ENCODE measurements at regions not wholly inside any gene's neighbourhood (a gene's known extent, or its start where the extent isn't known, plus 50 kb on each side); places are given as distances from the start of the nearest gene placed in this dataset.
"Not testable (repeated sequence)": the region's sequence is repeated elsewhere in the genome, so short reads cannot be mapped to it uniquely, and the experiment has no call there.

DNA sequence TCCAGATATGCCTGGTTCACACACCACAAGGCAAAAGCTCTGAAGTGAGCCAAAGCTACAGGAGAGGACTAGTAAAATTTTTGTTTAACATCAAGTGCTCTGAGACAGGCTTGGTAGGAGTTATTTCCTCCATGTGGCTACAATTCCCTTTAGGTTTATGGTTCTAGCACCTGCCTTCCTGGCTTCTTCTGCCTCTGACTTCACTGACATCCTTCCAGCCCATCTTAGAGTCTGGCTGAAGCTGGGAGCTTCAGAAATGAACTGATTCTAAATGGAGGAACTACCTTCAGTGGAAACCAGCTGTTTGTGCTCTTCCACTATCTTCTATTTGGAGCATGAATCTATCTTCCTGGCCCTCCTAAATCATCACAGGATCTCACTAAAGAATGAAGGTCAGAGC lies 215.3 kb upstream of the FBXL7 start:
- no peak for DNase-seq (ENCODE audit: low read depth in 4 of 6, low spot score in 6 of 6)
- Histone ChIP-seq H3K4me3 (ENCODE audit: low read depth, low read length) (no peak overlapping the region), H3K4me1 (ENCODE audit: control insufficient read depth, insufficient read depth, low read length) (no peaks in the 10 kb centered on the region), H3K36me3 (ENCODE audit: control insufficient read depth, insufficient read depth, low read length) (no peaks in the 10 kb centered on the region), H3K9me3 (ENCODE audit: control insufficient read depth, insufficient read depth, low read length) (no peaks in the 10 kb centered on the region), H3K27me3 (ENCODE audit: control insufficient read depth, insufficient read depth, low read length) (no peaks in the 10 kb centered on the region), H3K27ac (ENCODE audit: low read depth, low read length) (no peak overlapping the region)

DNA sequence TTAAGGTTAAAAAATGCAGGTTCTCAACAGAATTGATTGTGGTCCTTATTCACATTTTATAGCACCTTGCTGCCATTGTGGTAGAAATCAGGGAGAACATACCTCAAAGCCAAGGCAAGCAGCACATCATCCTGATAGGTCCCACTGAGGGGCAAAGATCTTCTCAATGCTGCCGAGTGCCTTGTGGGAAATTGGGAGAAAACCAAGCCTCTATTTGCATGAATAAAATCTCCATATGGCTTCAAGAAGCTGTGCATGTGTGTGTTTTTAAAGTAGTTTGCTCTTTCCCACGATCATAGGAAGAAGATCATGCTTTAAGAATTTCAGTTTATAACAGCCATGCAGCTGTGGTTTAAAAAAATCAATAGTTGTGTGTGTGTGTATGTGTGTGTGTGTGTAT lies 216.9 kb upstream of the FBXL7 start:
- Histone ChIP-seq H3K27ac (ENCODE audit: low read depth, low read length) (no peak overlapping the region), H3K4me1 (ENCODE audit: control insufficient read depth, insufficient read depth, low read length) (no peaks in the 10 kb centered on the region), H3K36me3 (ENCODE audit: control insufficient read depth, insufficient read depth, low read length) (no peaks in the 10 kb centered on the region), H3K27me3 (ENCODE audit: control insufficient read depth, insufficient read depth, low read length) (no peaks in the 10 kb centered on the region), H3K4me3 (ENCODE audit: low read depth, low read length) (no peak overlapping the region), H3K9me3 (ENCODE audit: control insufficient read depth, insufficient read depth, low read length) (no peaks in the 10 kb centered on the region)
- WGBS (ENCODE audit: insufficient coverage), result 67% methylated on average over 1 of the region's 2 CpGs
- DNase-seq (ENCODE audit: low read depth in 4 of 6, low spot score in 6 of 6), result peak in 1 of 6 donors; percentile 74

- no CpG with 5 or more reads among the region's 2 CpGs for WGBS (ENCODE audit: insufficient coverage)
- no peaks in the 10 kb centered on the region for H3K4me1 ChIP-seq (ENCODE audit: control insufficient read depth, insufficient read depth, low read length)
- no peak overlapping the region for H3K4me3 ChIP-seq (ENCODE audit: low read depth, low read length)
- DNase-seq (ENCODE audit: low read depth in 4 of 6, low spot score in 6 of 6), result peak in 1 of 6 donors; percentile 41
- no peaks in the 10 kb centered on the region for H3K9me3 ChIP-seq (ENCODE audit: control insufficient read depth, insufficient read depth, low read length)
- H3K36me3 ChIP-seq (ENCODE audit: control insufficient read depth, insufficient read depth, low read length), result no peaks in the 10 kb centered on the region
- no peaks in the 10 kb centered on the region for H3K27me3 ChIP-seq (ENCODE audit: control insufficient read depth, insufficient read depth, low read length)
- no peak overlapping the region for H3K27ac ChIP-seq (ENCODE audit: low read depth, low read length)
Measured at GRCh38 chr5:15282611-15283010, 217.4 kb upstream of the FBXL7 start.

GRCh38 chr5:15271596-15271995 lies 228.4 kb upstream of the FBXL7 start:
- H3K4me3 ChIP-seq (ENCODE audit: low read depth, low read length); H3K27me3 ChIP-seq (ENCODE audit: control insufficient read depth, insufficient read depth, low read length); H3K9me3 ChIP-seq (ENCODE audit: control insufficient read depth, insufficient read depth, low read length); H3K36me3 ChIP-seq (ENCODE audit: control insufficient read depth, insufficient read depth, low read length); H3K27ac ChIP-seq (ENCODE audit: low read depth, low read length); DNase-seq (ENCODE audit: low read depth in 4 of 6, low spot score in 6 of 6); H3K4me1 ChIP-seq (ENCODE audit: control insufficient read depth, insufficient read depth, low read length): not testable (repeated sequence)
- WGBS (ENCODE audit: insufficient coverage), result 54% methylated on average over 9 of the region's 9 CpGs

GRCh38 chr5:15267966-15268365 lies 232.0 kb upstream of the FBXL7 start:
- H3K4me1 ChIP-seq (ENCODE audit: control insufficient read depth, insufficient read depth, low read length), result no peaks in the 10 kb centered on the region
- DNase-seq (ENCODE audit: low read depth in 4 of 6, low spot score in 6 of 6), result no peak
- no peak overlapping the region for H3K27ac ChIP-seq (ENCODE audit: low read depth, low read length)
- H3K36me3 ChIP-seq (ENCODE audit: control insufficient read depth, insufficient read depth, low read length), result no peaks in the 10 kb centered on the region
- H3K4me3 ChIP-seq (ENCODE audit: low read depth, low read length), result no peak overlapping the region
- WGBS (ENCODE audit: insufficient coverage), result no CpG with 5 or more reads among the region's 2 CpGs
- peaks cover 2% of the 10 kb centered on the region for H3K9me3 ChIP-seq (ENCODE audit: control insufficient read depth, insufficient read depth, low read length)
- no peaks in the 10 kb centered on the region for H3K27me3 ChIP-seq (ENCODE audit: control insufficient read depth, insufficient read depth, low read length)

GRCh38 chr5:15266841-15267240 lies 233.1 kb upstream of the FBXL7 start:
- peaks cover 2% of the 10 kb centered on the region for H3K9me3 ChIP-seq (ENCODE audit: control insufficient read depth, insufficient read depth, low read length)
- no peak overlapping the region for H3K27ac ChIP-seq (ENCODE audit: low read depth, low read length)
- no peak overlapping the region for H3K4me3 ChIP-seq (ENCODE audit: low read depth, low read length)
- WGBS (ENCODE audit: insufficient coverage), result 100% methylated on average over 1 of the region's 1 CpG
- no peaks in the 10 kb centered on the region for H3K36me3 ChIP-seq (ENCODE audit: control insufficient read depth, insufficient read depth, low read length)
- no peaks in the 10 kb centered on the region for H3K4me1 ChIP-seq (ENCODE audit: control insufficient read depth, insufficient read depth, low read length)
- DNase-seq (ENCODE audit: low read depth in 4 of 6, low spot score in 6 of 6), result no peak
- no peaks in the 10 kb centered on the region for H3K27me3 ChIP-seq (ENCODE audit: control insufficient read depth, insufficient read depth, low read length)

GRCh38 chr5:15266229-15266628 lies 233.8 kb upstream of the FBXL7 start:
- no peak overlapping the region for H3K4me3 ChIP-seq (ENCODE audit: low read depth, low read length)
- WGBS (ENCODE audit: insufficient coverage), result no CpG with 5 or more reads among the region's 1 CpG

DNA sequence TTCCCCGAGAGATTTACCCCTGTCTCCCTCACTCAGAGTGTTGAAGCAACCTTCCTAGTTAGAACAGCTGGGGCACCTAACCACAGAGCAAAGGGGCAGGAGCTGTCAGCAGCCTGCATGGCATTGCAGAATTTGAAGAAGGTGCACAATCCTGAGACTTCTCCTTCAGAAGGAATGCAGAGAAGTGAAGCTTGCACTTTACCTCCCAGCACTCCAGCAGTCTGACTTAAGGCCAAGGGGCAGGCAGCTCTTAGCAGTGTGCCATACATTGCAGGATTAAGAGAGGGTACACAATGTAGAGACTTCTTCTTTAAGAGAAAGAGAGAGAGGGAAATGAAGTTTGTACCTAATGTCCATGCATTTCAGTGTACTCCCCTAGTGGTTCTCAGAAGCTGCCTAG lies 236.0 kb upstream of the FBXL7 start:
- Histone ChIP-seq H3K27ac (ENCODE audit: low read depth, low read length) (no peak overlapping the region), H3K4me1 (ENCODE audit: control insufficient read depth, insufficient read depth, low read length) (no peaks in the 10 kb centered on the region), H3K9me3 (ENCODE audit: control insufficient read depth, insufficient read depth, low read length) (peaks cover 2% of the 10 kb centered on the region), H3K27me3 (ENCODE audit: control insufficient read depth, insufficient read depth, low read length) (no peaks in the 10 kb centered on the region), H3K36me3 (ENCODE audit: control insufficient read depth, insufficient read depth, low read length) (no peaks in the 10 kb centered on the region), H3K4me3 (ENCODE audit: low read depth, low read length) (no peak overlapping the region)
- DNase-seq (ENCODE audit: low read depth in 4 of 6, low spot score in 6 of 6), result no peak
- 71% methylated on average over 1 of the region's 1 CpG for WGBS (ENCODE audit: insufficient coverage)

More at GRCh38 chr5:15266229-15266628, 233.8 kb upstream of the FBXL7 start:
- peaks cover 2% of the 10 kb centered on the region for H3K9me3 ChIP-seq (ENCODE audit: control insufficient read depth, insufficient read depth, low read length)
- no peaks in the 10 kb centered on the region for H3K36me3 ChIP-seq (ENCODE audit: control insufficient read depth, insufficient read depth, low read length)
- no peaks in the 10 kb centered on the region for H3K4me1 ChIP-seq (ENCODE audit: control insufficient read depth, insufficient read depth, low read length)
- H3K27ac ChIP-seq (ENCODE audit: low read depth, low read length), result no peak overlapping the region
- H3K27me3 ChIP-seq (ENCODE audit: control insufficient read depth, insufficient read depth, low read length), result no peaks in the 10 kb centered on the region
- DNase-seq (ENCODE audit: low read depth in 4 of 6, low spot score in 6 of 6), result no peak

DNA sequence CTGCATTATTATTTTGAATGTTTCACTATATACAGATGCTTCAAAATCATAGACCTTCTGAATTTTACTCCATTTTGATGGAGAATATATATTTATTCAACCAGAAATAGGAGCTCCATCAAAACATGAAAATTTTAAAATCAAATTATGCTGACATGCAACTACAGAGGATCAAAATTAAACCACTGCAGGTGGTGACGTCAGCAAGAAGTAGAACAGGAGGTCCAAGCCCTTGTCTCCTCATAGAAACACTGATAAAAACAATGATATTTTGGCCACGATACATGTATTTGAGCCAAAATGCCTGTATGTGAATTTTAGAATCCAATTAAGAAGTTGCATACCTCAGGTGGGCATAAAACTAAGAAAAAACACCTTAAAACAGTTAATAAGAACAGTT lies 236.6 kb upstream of the FBXL7 start:
- no peak overlapping the region for H3K27ac ChIP-seq (ENCODE audit: low read depth, low read length)
- H3K27me3 ChIP-seq (ENCODE audit: control insufficient read depth, insufficient read depth, low read length), result no peaks in the 10 kb centered on the region
- DNase-seq (ENCODE audit: low read depth in 4 of 6, low spot score in 6 of 6), result no peak
- no CpG with 5 or more reads among the region's 2 CpGs for WGBS (ENCODE audit: insufficient coverage)
- H3K36me3 ChIP-seq (ENCODE audit: control insufficient read depth, insufficient read depth, low read length), result no peaks in the 10 kb centered on the region
- H3K4me1 ChIP-seq (ENCODE audit: control insufficient read depth, insufficient read depth, low read length), result no peaks in the 10 kb centered on the region
- H3K9me3 ChIP-seq (ENCODE audit: control insufficient read depth, insufficient read depth, low read length), result peaks cover 2% of the 10 kb centered on the region
- no peak overlapping the region for H3K4me3 ChIP-seq (ENCODE audit: low read depth, low read length)

DNA sequence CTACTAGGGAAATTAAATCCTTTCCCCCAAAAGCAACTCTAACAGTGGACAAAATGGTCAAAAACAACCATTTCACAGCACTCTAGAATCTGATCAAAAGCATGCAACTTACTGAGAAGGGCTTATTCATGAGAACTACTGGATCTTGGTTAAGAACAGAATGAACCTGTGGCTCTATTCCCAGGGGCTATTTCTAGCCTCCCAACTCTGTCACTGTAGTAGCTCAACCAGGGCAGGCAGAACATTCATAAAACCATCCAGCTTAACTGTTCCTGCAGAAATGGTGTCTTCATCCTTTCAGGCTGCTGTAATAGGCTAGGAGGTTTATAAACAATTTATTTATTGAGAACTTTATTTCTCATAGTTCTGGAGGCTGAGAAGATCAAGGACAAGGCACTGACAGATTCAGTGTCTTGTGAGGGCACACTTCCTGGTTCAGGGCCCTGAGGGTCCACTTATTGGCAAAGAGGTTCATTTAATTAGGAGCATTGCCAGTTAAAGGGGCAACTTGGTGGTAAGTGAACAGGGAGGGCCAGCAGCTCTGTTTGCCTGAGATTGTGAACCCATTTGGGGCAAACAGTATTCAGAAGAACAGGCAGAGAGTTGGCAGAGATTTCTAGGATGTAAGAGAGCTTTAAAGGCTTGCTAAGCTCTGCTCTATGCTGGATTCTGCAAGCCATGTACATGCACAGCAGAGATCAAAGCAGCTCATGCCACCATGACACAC lies 238.5 kb upstream of the FBXL7 start:
- peak in 1 of 6 donors; percentile 54 for DNase-seq (ENCODE audit: low read depth in 4 of 6, low spot score in 6 of 6)
- no peak overlapping the region for H3K4me3 ChIP-seq (ENCODE audit: low read depth, low read length)
- H3K36me3 ChIP-seq (ENCODE audit: control insufficient read depth, insufficient read depth, low read length), result no peaks in the 10 kb centered on the region
- H3K9me3 ChIP-seq (ENCODE audit: control insufficient read depth, insufficient read depth, low read length), result no peaks in the 10 kb centered on the region
- H3K27me3 ChIP-seq (ENCODE audit: control insufficient read depth, insufficient read depth, low read length), result no peaks in the 10 kb centered on the region
- no peak overlapping the region for H3K27ac ChIP-seq (ENCODE audit: low read depth, low read length)
- H3K4me1 ChIP-seq (ENCODE audit: control insufficient read depth, insufficient read depth, low read length), result no peaks in the 10 kb centered on the region

Data from spinal cord (tissue), 9 donors.